Glomerular endothelial cell (primary cell): ENCODE measurements at regions not wholly inside any gene's neighbourhood (a gene's known extent, or its start where the extent isn't known, plus 50 kb on each side); places are given as distances from the start of the nearest gene placed in this dataset.
A peak's percentile ranks its signal among the peaks of the same experiment; 100 is the strongest.

ENCODE experiments used
- DNase-seq: peaks from one replicate; pipeline ENCODE4 v3.0.0-alpha.2; 2011; ENCODE audit warnings: low read depth, low spot score; ENCODE audit errors: extremely low read depth

- peak; percentile 23 for DNase-seq
These were observed 222.0 kb upstream of the PDE10A start for GRCh38 chr6:165884813-165885765.

GRCh38 chr6:165883851-165884640 lies 221.0 kb upstream of the PDE10A start:
- DNase-seq, result no peak

- DNase-seq, result no peak
These were observed 218.8 kb upstream of the PDE10A start for GRCh38 chr6:165881806-165882205.

DNA sequence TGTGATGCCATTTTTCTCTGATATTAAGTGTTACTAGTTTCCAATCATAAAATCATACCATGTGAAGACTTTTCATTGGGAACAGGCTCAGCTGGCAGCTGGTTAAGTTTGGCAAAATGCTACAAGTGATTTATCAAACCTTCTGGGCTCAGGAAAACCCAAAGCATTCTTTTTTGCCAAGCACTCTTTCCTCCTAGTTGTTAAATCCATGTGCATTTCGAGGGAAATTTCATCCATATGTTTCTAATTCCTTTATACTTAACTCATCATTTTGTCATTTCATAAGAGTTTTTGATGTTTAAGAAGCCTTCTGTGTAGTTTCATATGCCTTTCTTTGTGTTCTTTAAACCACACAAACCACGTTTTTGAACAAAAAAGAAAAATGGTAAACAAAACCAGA lies 217.6 kb upstream of the PDE10A start:
- no peak for DNase-seq

GRCh38 chr6:165877773-165878172 lies 214.7 kb upstream of the PDE10A start:
- DNase-seq, result no peak

DNA sequence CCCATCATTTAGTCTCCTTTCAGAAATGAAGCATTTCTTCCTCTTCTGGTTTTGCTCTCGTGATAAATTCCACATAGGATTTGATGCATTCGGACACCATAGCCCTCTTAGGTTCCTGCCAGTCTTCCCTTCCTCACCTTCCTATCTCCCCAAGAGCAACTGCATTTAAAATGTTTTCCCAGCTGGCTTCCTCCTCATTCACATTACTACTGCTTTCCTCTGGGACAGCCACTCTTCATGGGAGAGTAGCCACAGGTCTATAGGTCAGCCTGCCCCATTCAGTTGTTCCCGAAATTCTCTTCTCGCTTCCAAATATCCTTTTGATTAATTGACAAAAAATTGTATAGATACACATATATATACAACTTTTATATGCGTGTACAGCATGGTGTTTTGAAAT lies 214.2 kb upstream of the PDE10A start:
- DNase-seq, result no peak

- no peak for DNase-seq
These were observed 213.5 kb upstream of the PDE10A start for GRCh38 chr6:165876588-165876987.

DNA sequence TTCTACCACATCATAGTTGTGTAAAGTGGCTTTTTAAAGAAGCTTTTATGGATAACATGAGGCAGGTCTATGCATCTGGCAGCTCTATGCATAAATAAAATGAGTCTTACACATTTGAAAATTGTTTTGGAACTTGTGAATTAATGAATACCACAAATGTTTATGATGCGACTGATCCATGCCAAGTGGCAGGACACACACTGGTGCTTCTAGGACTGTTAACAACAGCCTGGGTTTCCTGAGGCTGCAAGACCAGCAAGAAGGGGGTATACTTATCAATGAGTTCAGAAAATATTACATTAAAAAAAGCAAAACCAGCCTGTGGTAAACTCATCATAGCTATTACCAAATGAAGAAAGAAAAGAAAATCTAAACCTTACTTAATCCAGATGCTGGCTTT lies 212.9 kb upstream of the PDE10A start:
- DNase-seq, result no peak

GRCh38 chr6:165873976-165874375 lies 210.9 kb upstream of the PDE10A start:
- no peak for DNase-seq

- DNase-seq, result no peak
These were observed 209.8 kb upstream of the PDE10A start for GRCh38 chr6:165872811-165873210.

DNA sequence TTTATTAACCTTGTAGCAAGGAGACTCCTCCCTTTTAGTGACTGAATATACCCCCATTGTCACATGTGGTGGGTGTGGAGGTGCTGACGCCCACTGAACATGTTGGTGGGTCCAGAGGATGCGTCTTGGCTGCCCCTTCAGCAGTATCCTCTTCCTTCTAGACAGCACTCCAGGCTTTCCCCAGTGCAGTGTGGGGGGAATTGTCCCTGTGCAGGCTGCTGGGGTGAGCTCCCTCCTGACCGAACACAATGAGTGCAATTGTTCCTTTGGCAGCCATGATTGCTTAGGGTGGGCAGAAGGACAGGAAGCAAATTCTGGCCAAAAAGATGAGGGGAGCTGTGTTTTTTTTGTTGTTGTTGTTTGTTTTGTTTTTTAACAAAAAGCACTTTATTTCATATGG lies 209.3 kb upstream of the PDE10A start:
- no peak for DNase-seq

GRCh38 chr6:165871571-165871970 lies 208.5 kb upstream of the PDE10A start:
- DNase-seq, result no peak

DNA sequence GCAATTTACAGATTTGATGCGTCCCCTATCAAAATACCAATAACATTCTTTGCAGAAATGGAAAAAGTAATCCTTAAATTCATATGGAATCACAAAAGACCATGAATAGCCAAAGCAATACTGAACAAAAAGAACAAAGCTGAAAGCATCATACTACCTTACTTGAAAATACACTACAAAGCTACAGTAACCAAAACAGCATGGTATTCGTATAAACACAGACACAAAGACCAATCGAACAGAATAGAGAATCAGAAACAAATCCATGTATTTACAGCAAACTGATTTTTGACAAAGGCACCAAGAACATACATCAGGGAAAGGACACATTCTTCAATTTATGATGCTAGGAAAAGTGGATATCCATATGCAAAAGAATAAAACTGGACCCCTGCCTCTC lies 206.5 kb upstream of the PDE10A start:
- DNase-seq, result no peak

DNA sequence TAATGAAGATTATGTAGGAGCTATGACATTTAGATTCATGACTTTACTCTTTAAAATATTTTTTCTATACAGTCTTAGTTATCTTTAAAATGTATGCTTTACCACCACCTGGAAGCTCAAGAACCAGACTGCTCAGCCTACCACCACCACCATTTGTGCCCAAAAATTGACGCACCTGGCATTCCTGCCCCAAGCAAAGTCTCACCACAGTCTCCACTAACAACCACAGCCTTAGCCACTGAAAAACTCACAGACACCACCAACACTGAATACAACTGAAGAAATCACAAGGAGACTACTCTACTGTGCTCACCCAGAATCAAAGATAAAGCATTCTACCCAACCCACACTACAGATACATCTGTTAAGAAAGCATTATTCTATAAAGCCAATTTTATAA lies 201.9 kb upstream of the PDE10A start:
- DNase-seq, result no peak

DNA sequence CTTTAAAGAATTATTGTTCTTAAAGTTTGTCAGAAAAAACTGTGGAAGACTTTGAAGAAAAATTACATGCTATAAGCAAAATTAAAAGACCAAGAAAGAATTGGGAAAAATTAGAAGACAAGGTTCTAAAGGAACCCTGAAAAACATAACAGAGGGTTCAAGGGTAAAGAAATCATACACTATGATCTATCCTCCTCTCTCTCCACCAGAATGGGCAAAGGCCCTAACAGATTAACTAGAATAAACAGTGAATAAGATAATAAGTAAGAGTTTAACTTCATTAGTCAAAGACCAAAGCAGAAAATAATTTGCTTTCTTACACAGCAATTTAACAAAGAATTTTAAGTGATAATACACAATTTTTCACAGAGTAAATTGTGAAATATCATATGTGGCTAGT lies 201.2 kb upstream of the PDE10A start:
- DNase-seq, result no peak

GRCh38 chr6:165863801-165864200 lies 200.8 kb upstream of the PDE10A start:
- DNase-seq, result no peak

DNA sequence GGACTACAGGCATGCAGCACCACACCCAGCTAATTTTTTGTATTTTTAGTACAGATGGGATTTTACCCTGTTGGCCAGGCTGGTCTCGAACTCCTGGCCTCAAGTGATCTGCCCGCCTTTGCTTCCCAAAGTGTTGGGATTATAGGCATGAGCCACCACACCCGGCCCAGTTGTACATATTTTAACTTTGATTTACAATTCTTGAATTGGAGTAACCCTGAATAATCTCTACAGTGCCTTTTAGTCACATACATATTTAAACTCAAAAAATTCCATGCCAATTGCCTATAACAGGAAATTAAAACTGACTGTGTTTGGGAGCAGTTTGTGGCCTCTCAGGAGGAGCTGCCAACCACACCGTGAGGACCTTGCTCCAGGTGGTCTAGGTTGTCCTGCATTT lies 199.8 kb upstream of the PDE10A start:
- no peak for DNase-seq

DNA sequence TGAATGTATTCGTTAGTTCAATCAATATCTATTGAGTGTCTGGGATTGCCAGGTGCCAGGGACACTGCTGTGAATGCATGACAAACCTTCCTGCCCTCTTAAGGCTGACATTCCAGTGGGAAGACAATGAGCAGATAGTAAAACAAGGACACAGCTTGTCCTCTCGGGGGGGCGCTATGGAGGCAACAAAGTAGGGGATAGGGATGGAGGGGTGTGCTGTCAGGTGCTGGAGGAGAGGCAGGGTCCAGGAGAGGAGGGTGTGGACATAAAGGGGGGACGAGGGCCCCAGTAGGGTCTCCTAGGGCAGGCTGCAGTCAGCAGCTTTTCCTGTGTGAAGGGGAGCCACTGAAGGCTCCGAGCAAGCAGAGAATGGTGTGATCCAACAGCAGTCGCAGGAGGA lies 198.2 kb upstream of the PDE10A start:
- no peak for DNase-seq

GRCh38 chr6:165858586-165858985 lies 195.5 kb upstream of the PDE10A start:
- no peak for DNase-seq

- no peak for DNase-seq
These were observed 192.8 kb upstream of the PDE10A start for GRCh38 chr6:165855856-165856255.

- no peak for DNase-seq
These were observed 192.0 kb upstream of the PDE10A start for GRCh38 chr6:165854863-165855593.
